ENCODE measurements at regions not wholly inside any gene's neighbourhood (a gene's known extent, or its start where the extent isn't known, plus 50 kb on each side); places are given as distances from the start of the nearest gene placed in this dataset.

GRCh38 chr2:44075541-44075940 is 79.8 kb upstream of the LRPPRC start:
- DNase-seq (ENCODE audit: low read depth) = no peak
- H3K4me3 ChIP-seq (ENCODE audit: low read depth, low read length) = no peak overlapping the region
- no peak for TF ChIP-seq CTCF (IDR thresholded peaks at IDR 0.05; ENCODE audit: insufficient read depth, low read depth, low read length, missing control alignments)

GRCh38 chr2:44077942-44078511 is 82.2 kb upstream of the LRPPRC start:
- H3K4me3 ChIP-seq (ENCODE audit: low read depth, low read length) = no peak overlapping the region
- no peak for TF ChIP-seq CTCF (IDR thresholded peaks at IDR 0.05; ENCODE audit: insufficient read depth, low read depth, low read length, missing control alignments)
- peak; percentile 16 for DNase-seq (ENCODE audit: low read depth)

GRCh38 chr2:44079686-44080085 is 83.9 kb upstream of the LRPPRC start:
- H3K4me3 ChIP-seq (ENCODE audit: low read depth, low read length) = no peak overlapping the region
- DNase-seq (ENCODE audit: low read depth) = no peak
- no peak for TF ChIP-seq CTCF (IDR thresholded peaks at IDR 0.05; ENCODE audit: insufficient read depth, low read depth, low read length, missing control alignments)

- no peak for TF ChIP-seq CTCF (IDR thresholded peaks at IDR 0.05; ENCODE audit: insufficient read depth, low read depth, low read length, missing control alignments)
- H3K4me3 ChIP-seq (ENCODE audit: low read depth, low read length) = no peak overlapping the region
- no peak for DNase-seq (ENCODE audit: low read depth)
Measured at GRCh38 chr2:44083054-44083453, 85.6 kb upstream of the PPM1B start.

- H3K4me3 ChIP-seq (ENCODE audit: low read depth, low read length) = no peak overlapping the region
- DNase-seq (ENCODE audit: low read depth) = no peak
- no peak for TF ChIP-seq CTCF (IDR thresholded peaks at IDR 0.05; ENCODE audit: insufficient read depth, low read depth, low read length, missing control alignments)
Measured at GRCh38 chr2:44084850-44085249, 83.8 kb upstream of the PPM1B start.

GRCh38 chr2:44086629-44087028 is 82.0 kb upstream of the PPM1B start:
- TF ChIP-seq CTCF (IDR thresholded peaks at IDR 0.05; ENCODE audit: insufficient read depth, low read depth, low read length, missing control alignments) = no peak
- H3K4me3 ChIP-seq (ENCODE audit: low read depth, low read length) = no peak overlapping the region
- no peak for DNase-seq (ENCODE audit: low read depth)

GRCh38 chr2:44087036-44087713 is 81.5 kb upstream of the PPM1B start:
- DNase-seq (ENCODE audit: low read depth) = peak; percentile 82
- peak overlapping the region; percentile 54 for H3K4me3 ChIP-seq (ENCODE audit: low read depth, low read length)
- peak; percentile 90 for TF ChIP-seq CTCF (IDR thresholded peaks at IDR 0.05; ENCODE audit: insufficient read depth, low read depth, low read length, missing control alignments)
